Large intestine (tissue), 3 donors: ENCODE measurements at regions not wholly inside any gene's neighbourhood (a gene's known extent, or its start where the extent isn't known, plus 50 kb on each side); places are given as distances from the start of the nearest gene placed in this dataset.
"Not testable (repeated sequence)": the region's sequence is repeated elsewhere in the genome, so short reads cannot be mapped to it uniquely, and the experiment has no call there.

Source experiments
- DNase-seq, 2 donors: peaks; one replicate each; pipeline versions ENCODE4 v3.0.0 to v3.0.0-alpha.2; 2013
- H3K27ac ChIP-seq: one replicate; pipeline ENCODE4 v1.5.1; 2013; ENCODE audit warnings: low read length
- H3K27me3 ChIP-seq: 2 replicates; pipeline ENCODE4 v1.6.1; 2013; ENCODE audit warnings: low read length; ENCODE audit not compliant: control insufficient read depth, insufficient read depth
- H3K36me3 ChIP-seq: 2 replicates; pipeline ENCODE4 v1.6.1; 2013; ENCODE audit warnings: low read length; ENCODE audit not compliant: control insufficient read depth, insufficient read depth
- H3K4me1 ChIP-seq: one replicate; pipeline ENCODE4 v1.6.1; 2013; ENCODE audit warnings: low read length; ENCODE audit not compliant: control insufficient read depth, insufficient read depth
- H3K4me3 ChIP-seq: one replicate; pipeline ENCODE4 v1.5.1; 2013; ENCODE audit warnings: low read length
- H3K9me3 ChIP-seq: one replicate; pipeline ENCODE4 v1.6.1; 2013; ENCODE audit warnings: mild to moderate bottlenecking, low read depth, low read length, moderate library complexity; ENCODE audit not compliant: control insufficient read depth
- WGBS: methylation state at CpG from one replicate; pipeline ENCODE4 v1.1.5; 2013; ENCODE audit warnings: low lambda C conversion rate; ENCODE audit not compliant: insufficient coverage; 5-methylcytosine and 5-hydroxymethylcytosine counted together

- DNase-seq = no peak
- Histone ChIP-seq H3K27me3 (no peaks in the 10 kb centered on the region), H3K27ac (no peak overlapping the region), H3K4me3 (no peak overlapping the region), H3K4me1 (peaks cover 14% of the 10 kb centered on the region), H3K9me3 (no peaks in the 10 kb centered on the region), H3K36me3 (no peaks in the 10 kb centered on the region)
- WGBS = no CpG with 5 or more reads among the region's 4 CpGs
Observed at GRCh38 chr9:97772145-97772544, 75.0 kb upstream of the XPA start.

- Histone ChIP-seq H3K36me3 (no peaks in the 10 kb centered on the region), H3K4me3 (no peak overlapping the region), H3K27ac (no peak overlapping the region), H3K9me3 (no peaks in the 10 kb centered on the region), H3K27me3 (no peaks in the 10 kb centered on the region), H3K4me1 (peaks cover 14% of the 10 kb centered on the region)
- DNase-seq = no peak
- no CpG with 5 or more reads among the region's 3 CpGs for WGBS
Observed at GRCh38 chr9:97773091-97773490, 76.0 kb upstream of the XPA start.

- Histone ChIP-seq H3K4me3 (no peak overlapping the region), H3K36me3 (no peaks in the 10 kb centered on the region), H3K4me1 (peaks cover 14% of the 10 kb centered on the region), H3K27ac (no peak overlapping the region), H3K9me3 (no peaks in the 10 kb centered on the region), H3K27me3 (no peaks in the 10 kb centered on the region)
- no peak for DNase-seq
- WGBS = no CpG with 5 or more reads among the region's 3 CpGs
Observed at GRCh38 chr9:97773723-97774122, 76.6 kb upstream of the XPA start.

- DNase-seq = peak; percentile 29 to 52
Observed at GRCh38 chr9:97774673-97775072, 77.5 kb upstream of the XPA start.

GRCh38 chr9:97778740-97779139 is 74.3 kb upstream of the FOXE1 start:
- H3K36me3 ChIP-seq, H3K27ac ChIP-seq, H3K4me3 ChIP-seq, H3K9me3 ChIP-seq, H3K27me3 ChIP-seq, H3K4me1 ChIP-seq, DNase-seq: not testable (repeated sequence)
- 100% methylated on average over 2 of the region's 2 CpGs for WGBS

More at GRCh38 chr9:97774673-97775072, 77.5 kb upstream of the XPA start:
- no peaks in the 10 kb centered on the region for H3K27me3 ChIP-seq
- no peaks in the 10 kb centered on the region for H3K36me3 ChIP-seq
- peaks cover 14% of the 10 kb centered on the region for H3K4me1 ChIP-seq
- H3K4me3 ChIP-seq = no peak overlapping the region
- no CpG with 5 or more reads among the region's 3 CpGs for WGBS
- H3K27ac ChIP-seq = no peak overlapping the region
- H3K9me3 ChIP-seq = peaks cover 2% of the 10 kb centered on the region

- no peak overlapping the region for H3K27ac ChIP-seq
- H3K36me3 ChIP-seq = no peaks in the 10 kb centered on the region
- DNase-seq = no peak
- peaks cover 4% of the 10 kb centered on the region for H3K9me3 ChIP-seq
- H3K4me3 ChIP-seq = no peak overlapping the region
- H3K4me1 ChIP-seq = no peaks in the 10 kb centered on the region
- no peaks in the 10 kb centered on the region for H3K27me3 ChIP-seq
- no CpG with 5 or more reads among the region's 2 CpGs for WGBS
Observed at GRCh38 chr9:97779608-97780007, 73.4 kb upstream of the FOXE1 start.

- H3K36me3 ChIP-seq = no peaks in the 10 kb centered on the region
- H3K4me1 ChIP-seq = no peaks in the 10 kb centered on the region
- H3K4me3 ChIP-seq = no peak overlapping the region
- peaks cover 4% of the 10 kb centered on the region for H3K9me3 ChIP-seq
- no CpG with 5 or more reads among the region's 1 CpG for WGBS
- H3K27me3 ChIP-seq = no peaks in the 10 kb centered on the region
- DNase-seq = no peak
- H3K27ac ChIP-seq = no peak overlapping the region
Observed at GRCh38 chr9:97781902-97782301, 71.1 kb upstream of the FOXE1 start.

- Histone ChIP-seq H3K9me3 (no peaks in the 10 kb centered on the region), H3K27me3 (no peaks in the 10 kb centered on the region), H3K36me3 (no peaks in the 10 kb centered on the region), H3K27ac (no peak overlapping the region), H3K4me3 (no peak overlapping the region), H3K4me1 (no peaks in the 10 kb centered on the region)
- no peak for DNase-seq
- WGBS = no CpG with 5 or more reads among the region's 5 CpGs
Observed at GRCh38 chr9:97786341-97786740, 66.7 kb upstream of the FOXE1 start.

GRCh38 chr9:97787551-97787950 is 65.5 kb upstream of the FOXE1 start:
- DNase-seq = no peak
- WGBS = no CpG with 5 or more reads among the region's 1 CpG
- no peaks in the 10 kb centered on the region for H3K27me3 ChIP-seq
- H3K4me1 ChIP-seq = peaks cover 8% of the 10 kb centered on the region
- H3K4me3 ChIP-seq = no peak overlapping the region
- H3K36me3 ChIP-seq = no peaks in the 10 kb centered on the region
- H3K27ac ChIP-seq = no peak overlapping the region
- H3K9me3 ChIP-seq = no peaks in the 10 kb centered on the region

GRCh38 chr9:97788763-97789663 is 64.0 kb upstream of the FOXE1 start:
- Histone ChIP-seq H3K9me3 (no peaks in the 10 kb centered on the region), H3K27me3 (no peaks in the 10 kb centered on the region), H3K4me3 (no peak overlapping the region), H3K4me1 (peaks cover 12% of the 10 kb centered on the region), H3K36me3 (no peaks in the 10 kb centered on the region), H3K27ac (no peak overlapping the region)
- WGBS = 60% methylated on average over 1 of the region's 7 CpGs
- peak; percentile 38 to 56 for DNase-seq

- Histone ChIP-seq H3K4me1 (peaks cover 12% of the 10 kb centered on the region), H3K4me3 (no peak overlapping the region), H3K36me3 (no peaks in the 10 kb centered on the region), H3K27ac (no peak overlapping the region), H3K9me3 (peaks cover under 1% of the 10 kb centered on the region), H3K27me3 (no peaks in the 10 kb centered on the region)
- no CpG with 5 or more reads among the region's 5 CpGs for WGBS
- no peak for DNase-seq
Observed at GRCh38 chr9:97790542-97790941, 62.5 kb upstream of the FOXE1 start.
